Endothelial cell of umbilical vein (primary cell): ENCODE measurements at regions not wholly inside any gene's neighbourhood (a gene's known extent, or its start where the extent isn't known, plus 50 kb on each side); places are given as distances from the start of the nearest gene placed in this dataset.

ENCODE experiments used
- EZH2 ChIP-seq: IDR thresholded peaks from 2 replicates; pipeline ENCODE4 v1.6.1; 2012; ENCODE audit warnings: borderline replicate concordance, low read depth, mild to moderate bottlenecking, moderate library complexity, low read length, inconsistent platforms; ENCODE audit not compliant: severe bottlenecking
- FOS ChIP-seq: IDR thresholded peaks from 2 replicates; pipeline ENCODE4 v1.6.1; 2011; ENCODE audit warnings: mild to moderate bottlenecking, low read length, moderate library complexity, borderline replicate concordance; ENCODE audit not compliant: insufficient read depth
- GATA2 ChIP-seq: IDR thresholded peaks from 2 replicates; pipeline ENCODE4 v1.7.0; 2011; ENCODE audit warnings: low read depth, mild to moderate bottlenecking, moderate library complexity, mixed read lengths, low read length; ENCODE audit not compliant: insufficient read length, insufficient read depth
- JUN ChIP-seq: IDR thresholded peaks from 2 replicates; pipeline ENCODE4 v1.6.1; 2011; ENCODE audit warnings: borderline replicate concordance, low read depth; ENCODE audit not compliant: insufficient read length, insufficient read depth
- MAX ChIP-seq: IDR thresholded peaks from 2 replicates; pipeline ENCODE4 v1.6.1; 2011; ENCODE audit not compliant: insufficient read depth, insufficient read length
- MYC ChIP-seq: IDR thresholded peaks from one replicate; pipeline ENCODE4 v1.6.1; 2011; ENCODE audit warnings: mild to moderate bottlenecking, low read depth, low read length
- POLR2A ChIP-seq: IDR thresholded peaks from 2 replicates; pipeline ENCODE4 v1.6.1; 2012; ENCODE audit warnings: low read depth, mild to moderate bottlenecking, control low read depth, low read length
- POLR2AphosphoS5 ChIP-seq: IDR thresholded peaks from 2 replicates; pipeline ENCODE4 v1.6.1; 2012; ENCODE audit warnings: low read depth, mild to moderate bottlenecking, control low read depth, low read length, moderate library complexity; ENCODE audit not compliant: insufficient read depth
- TF ChIP-seq, protein P1 (sequence below), 2 donors: IDR thresholded peaks; 1 replicate in 1 of 2; 2 replicates in 1 of 2; pipeline ENCODE4 v1.5.1; 2011; ENCODE audit warnings: low read length in 2 of 2, mild to moderate bottlenecking in 2 of 2, moderate library complexity in 2 of 2, control low read depth in 1 of 2, inconsistent platforms in 1 of 2, low read depth in 1 of 2; ENCODE audit not compliant: insufficient read depth in 1 of 2; ENCODE audit errors: extremely low read depth in 1 of 2

DNA sequence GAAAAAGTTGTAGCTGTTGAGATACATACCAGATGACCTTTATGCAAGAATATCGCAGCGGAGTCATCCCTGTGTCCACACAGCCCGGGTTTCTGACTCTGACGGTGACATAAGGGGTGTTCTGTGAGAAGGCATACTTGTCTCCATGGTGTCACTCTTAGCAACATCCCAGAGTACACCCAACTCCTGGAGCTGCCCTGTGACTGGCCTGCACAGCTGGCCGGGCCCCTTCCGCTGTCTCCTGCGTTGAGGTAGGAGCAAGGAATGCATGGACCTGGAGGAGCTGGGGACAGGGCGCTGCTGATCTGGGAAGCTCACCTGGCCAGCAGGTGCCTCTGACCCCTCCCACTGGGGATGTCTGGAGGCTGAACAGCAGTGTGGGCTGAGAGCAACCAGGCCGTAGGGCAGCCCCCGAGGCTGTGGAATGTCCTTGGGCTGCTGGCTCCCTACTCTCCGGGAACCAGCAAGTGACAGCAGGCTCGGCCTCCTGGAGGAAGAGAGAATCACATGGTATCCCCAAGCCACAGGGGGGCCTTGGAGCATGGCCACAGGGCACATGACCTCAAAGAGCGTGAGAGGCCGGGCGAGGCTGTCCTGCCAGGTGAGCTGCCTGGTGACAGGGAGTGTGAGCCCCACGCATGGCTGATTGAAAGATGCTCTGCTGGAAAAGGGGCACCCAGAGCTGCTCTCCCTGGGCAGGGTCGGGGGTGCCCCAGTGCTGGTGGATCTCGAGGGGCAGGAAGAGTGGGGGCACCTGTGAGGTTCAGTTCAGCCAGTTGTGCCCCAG lies 113.4 kb downstream of the MRPL36 start:
- TF ChIP-seq, protein P1, sequence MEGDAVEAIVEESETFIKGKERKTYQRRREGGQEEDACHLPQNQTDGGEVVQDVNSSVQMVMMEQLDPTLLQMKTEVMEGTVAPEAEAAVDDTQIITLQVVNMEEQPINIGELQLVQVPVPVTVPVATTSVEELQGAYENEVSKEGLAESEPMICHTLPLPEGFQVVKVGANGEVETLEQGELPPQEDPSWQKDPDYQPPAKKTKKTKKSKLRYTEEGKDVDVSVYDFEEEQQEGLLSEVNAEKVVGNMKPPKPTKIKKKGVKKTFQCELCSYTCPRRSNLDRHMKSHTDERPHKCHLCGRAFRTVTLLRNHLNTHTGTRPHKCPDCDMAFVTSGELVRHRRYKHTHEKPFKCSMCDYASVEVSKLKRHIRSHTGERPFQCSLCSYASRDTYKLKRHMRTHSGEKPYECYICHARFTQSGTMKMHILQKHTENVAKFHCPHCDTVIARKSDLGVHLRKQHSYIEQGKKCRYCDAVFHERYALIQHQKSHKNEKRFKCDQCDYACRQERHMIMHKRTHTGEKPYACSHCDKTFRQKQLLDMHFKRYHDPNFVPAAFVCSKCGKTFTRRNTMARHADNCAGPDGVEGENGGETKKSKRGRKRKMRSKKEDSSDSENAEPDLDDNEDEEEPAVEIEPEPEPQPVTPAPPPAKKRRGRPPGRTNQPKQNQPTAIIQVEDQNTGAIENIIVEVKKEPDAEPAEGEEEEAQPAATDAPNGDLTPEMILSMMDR (IDR thresholded peaks at IDR 0.05; ENCODE audit: extremely low read depth in 1 of 2, insufficient read depth in 1 of 2, low read depth in 1 of 2, low read length in 2 of 2), result no peak
- TF ChIP-seq POLR2A (no peak), MAX (no peak), EZH2 (no peak), FOS (no peak), GATA2 (no peak), JUN (no peak), POLR2AphosphoS5 (no peak), MYC (no peak)
